ENCODE measurements at regions not wholly inside any gene's neighbourhood (a gene's known extent, or its start where the extent isn't known, plus 50 kb on each side); places are given as distances from the start of the nearest gene placed in this dataset.

DNA sequence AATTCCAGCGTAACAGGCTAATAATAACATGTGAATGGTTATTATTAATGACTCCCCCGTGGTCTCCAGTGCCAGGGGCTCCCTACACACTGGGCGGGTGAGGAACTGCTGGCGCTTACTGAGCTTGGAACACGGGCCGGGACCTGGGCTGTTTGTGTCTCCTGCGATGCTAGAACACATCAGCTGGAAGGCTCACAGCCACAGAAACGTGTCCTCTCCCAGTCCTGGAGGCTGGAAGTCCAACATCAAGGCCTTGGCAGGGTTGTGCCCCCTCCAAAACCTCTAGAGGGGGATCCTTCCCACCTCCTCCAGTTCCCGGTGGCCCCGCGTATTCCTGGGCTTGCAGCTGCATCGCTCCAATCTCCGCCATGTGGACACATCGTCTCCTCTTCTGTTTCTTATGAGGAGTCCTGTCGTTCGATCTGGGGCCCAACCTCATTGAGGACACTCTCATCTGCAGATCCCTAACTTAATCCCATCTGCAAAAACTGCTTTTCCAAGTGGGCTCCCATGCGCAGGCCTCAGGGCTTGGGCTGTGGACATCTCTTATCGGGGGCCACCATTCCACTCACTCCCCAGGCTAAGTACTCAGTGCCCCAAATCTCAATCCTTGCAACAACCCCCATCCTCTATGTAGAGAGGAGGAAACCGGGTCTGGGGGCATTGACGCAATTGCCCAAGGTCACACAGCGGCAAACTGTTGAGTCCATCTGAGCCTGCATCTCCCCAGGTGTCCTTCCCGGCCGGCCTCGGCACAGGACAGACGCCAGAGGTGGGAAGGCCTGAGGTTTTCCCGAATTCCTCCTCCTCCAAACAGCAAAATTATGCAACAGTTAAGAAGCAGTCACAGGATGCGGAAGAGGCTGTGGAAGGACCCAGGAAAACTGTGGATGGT, 193.9 kb downstream of the IRF8 start:
- TF ChIP-seq EZH2 (IDR thresholded peaks at IDR 0.05) (no peak), CTCF (IDR thresholded peaks at IDR 0.05) (no peak), EZH2phosphoT487 (IDR thresholded peaks at IDR 0.05) (no peak)
- no peaks in the 10 kb centered on the region for H4K20me1 ChIP-seq (ENCODE audit: low read depth)
- H3K4me2 ChIP-seq: no peak overlapping the region
- no peaks in the 10 kb centered on the region for H3K27me3 ChIP-seq
- no peaks in the 10 kb centered on the region for H3K79me2 ChIP-seq (ENCODE audit: low read depth)
- no peaks in the 10 kb centered on the region for H3F3A ChIP-seq (ENCODE audit: low read depth)
- H3K36me3 ChIP-seq: no peaks in the 10 kb centered on the region
- peaks cover 26% of the 10 kb centered on the region for H3K27me3 Mint-ChIP-seq (ENCODE audit: insufficient read depth, low read depth)
- H2AFZ ChIP-seq (replicated peaks): no peak overlapping the region
- no peak overlapping the region for H3K9ac ChIP-seq
- no peak overlapping the region for H3K27ac ChIP-seq
- H3K4me3 ChIP-seq: no peak overlapping the region
- no peaks in the 10 kb centered on the region for H3K36me3 Mint-ChIP-seq
- DNase-seq (ENCODE audit: low spot score): no peak
- H3K9me3 ChIP-seq (ENCODE audit: low read depth): no peaks in the 10 kb centered on the region
- peaks cover 3% of the 10 kb centered on the region for H3K4me1 Mint-ChIP-seq
- H3K4me1 ChIP-seq: no peaks in the 10 kb centered on the region
- no peak overlapping the region for H3K4me3 Mint-ChIP-seq
- H3K27ac Mint-ChIP-seq: no peak overlapping the region
- no peaks in the 10 kb centered on the region for H3K9me3 Mint-ChIP-seq

DNA sequence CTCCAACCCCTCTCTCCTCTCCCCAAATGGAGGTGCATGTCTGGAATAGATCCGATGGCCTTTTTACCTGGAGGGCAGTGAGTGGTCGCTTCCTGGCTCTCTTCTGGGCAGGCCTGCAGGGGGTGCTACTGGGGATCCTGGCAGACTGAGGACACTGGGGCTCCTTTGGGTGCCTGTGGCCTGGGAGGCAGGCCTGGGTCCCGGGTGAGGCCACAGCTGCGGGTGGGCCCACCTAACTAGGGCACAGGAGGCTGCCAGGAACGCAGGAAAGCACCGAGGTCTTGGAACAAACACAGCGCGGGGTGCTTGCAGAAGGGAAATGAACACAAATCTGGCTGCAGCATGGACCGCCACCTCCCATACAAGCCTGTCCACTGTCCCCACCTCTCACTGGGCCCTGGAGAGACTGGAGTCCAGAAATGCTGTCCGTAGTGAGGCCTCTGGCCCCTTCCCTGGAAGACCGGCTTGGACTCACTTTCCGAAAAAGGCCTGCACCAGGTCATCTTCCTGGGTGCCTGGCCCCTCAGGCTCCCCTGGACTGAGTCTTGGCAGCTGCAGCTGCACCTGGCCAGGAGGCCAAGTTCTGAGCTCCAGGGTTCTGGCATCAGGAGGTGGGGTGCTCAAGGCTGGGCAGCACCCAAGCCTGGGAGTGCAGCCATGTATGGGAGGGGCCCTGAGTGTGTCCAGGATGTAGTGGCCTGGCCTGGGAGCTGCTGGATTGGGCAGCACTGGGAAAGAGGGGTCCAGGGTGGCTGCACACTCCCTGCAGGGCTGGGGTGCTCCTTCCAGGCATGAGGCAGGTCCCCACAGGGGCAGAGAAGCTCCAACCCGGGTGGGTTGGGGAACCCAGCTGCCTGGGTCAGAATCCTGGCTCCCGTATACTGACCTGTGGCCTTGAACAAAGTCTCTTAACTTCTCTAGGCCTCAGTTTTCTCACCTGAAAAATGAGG, 195.1 kb downstream of the IRF8 start:
- Histone ChIP-seq H3K79me2 (ENCODE audit: low read depth) (no peaks in the 10 kb centered on the region), H3K9ac (no peak overlapping the region), H3K4me1 (no peaks in the 10 kb centered on the region), H4K20me1 (ENCODE audit: low read depth) (no peaks in the 10 kb centered on the region), H3K27ac (no peak overlapping the region), H2AFZ (replicated peaks) (no peak overlapping the region), H3F3A (ENCODE audit: low read depth) (no peaks in the 10 kb centered on the region), H3K9me3 (ENCODE audit: low read depth) (no peaks in the 10 kb centered on the region), H3K27me3 (no peaks in the 10 kb centered on the region), H3K4me2 (no peak overlapping the region), H3K36me3 (no peaks in the 10 kb centered on the region), H3K4me3 (no peak overlapping the region)
- H3K27ac Mint-ChIP-seq: no peak overlapping the region
- no peak overlapping the region for H3K4me3 Mint-ChIP-seq
- DNase-seq (ENCODE audit: low spot score): no peak
- TF ChIP-seq CTCF (IDR thresholded peaks at IDR 0.05) (peak; percentile 42), EZH2 (IDR thresholded peaks at IDR 0.05) (no peak), EZH2phosphoT487 (IDR thresholded peaks at IDR 0.05) (no peak)
- peaks cover 3% of the 10 kb centered on the region for H3K4me1 Mint-ChIP-seq
- no peaks in the 10 kb centered on the region for H3K36me3 Mint-ChIP-seq
- H3K27me3 Mint-ChIP-seq (ENCODE audit: insufficient read depth, low read depth): peaks cover 23% of the 10 kb centered on the region
- no peaks in the 10 kb centered on the region for H3K9me3 Mint-ChIP-seq

DNA sequence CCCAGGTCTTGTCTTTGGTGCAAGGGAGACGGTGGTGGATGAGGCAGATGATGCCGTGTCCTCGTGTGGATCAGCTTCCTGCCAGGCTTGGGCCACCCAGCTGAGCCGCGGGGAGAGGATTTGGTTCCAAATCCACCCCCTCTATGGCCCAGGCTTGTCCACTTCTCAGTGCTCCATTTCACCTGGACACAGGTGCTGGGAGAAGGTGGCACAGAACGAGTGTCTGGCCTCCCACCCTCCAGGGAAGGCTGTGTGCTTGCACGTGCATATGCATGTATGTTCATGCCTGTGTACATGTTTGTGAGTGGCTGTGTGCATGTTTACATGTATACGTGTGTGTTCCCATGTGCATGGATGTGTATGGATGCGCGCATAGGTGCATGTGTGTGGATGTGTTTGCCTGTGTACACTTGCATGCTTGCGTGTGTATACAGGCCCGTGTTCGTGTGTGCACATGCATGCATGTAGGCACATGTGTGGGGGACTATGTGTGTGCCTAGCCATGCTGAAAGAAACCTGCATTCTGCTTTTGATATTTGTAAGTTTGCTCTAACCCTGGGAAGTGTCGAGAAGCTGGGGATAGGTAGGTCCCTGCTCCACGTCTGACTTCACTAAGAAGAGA, 196.3 kb downstream of the IRF8 start:
- Histone ChIP-seq H2AFZ (replicated peaks) (no peak overlapping the region), H4K20me1 (ENCODE audit: low read depth) (no peaks in the 10 kb centered on the region), H3K4me3 (no peak overlapping the region), H3K79me2 (ENCODE audit: low read depth) (no peaks in the 10 kb centered on the region), H3K27ac (no peak overlapping the region), H3K9ac (no peak overlapping the region), H3K9me3 (ENCODE audit: low read depth) (no peaks in the 10 kb centered on the region), H3F3A (ENCODE audit: low read depth) (no peaks in the 10 kb centered on the region), H3K36me3 (no peaks in the 10 kb centered on the region), H3K4me2 (no peak overlapping the region), H3K27me3 (no peaks in the 10 kb centered on the region), H3K4me1 (no peaks in the 10 kb centered on the region)
- no peak for DNase-seq (ENCODE audit: low spot score)
- Mint-ChIP-seq H3K27me3 (ENCODE audit: insufficient read depth, low read depth) (peaks cover 18% of the 10 kb centered on the region), H3K27ac (no peak overlapping the region), H3K36me3 (no peaks in the 10 kb centered on the region), H3K4me1 (peaks cover 3% of the 10 kb centered on the region), H3K9me3 (no peaks in the 10 kb centered on the region), H3K4me3 (no peak overlapping the region)
- no peak for TF ChIP-seq EZH2 (IDR thresholded peaks at IDR 0.05)
- no peak for TF ChIP-seq EZH2phosphoT487 (IDR thresholded peaks at IDR 0.05)
- TF ChIP-seq CTCF (IDR thresholded peaks at IDR 0.05): no peak

Measured in neural progenitor cell (in vitro differentiated cells).